Hippocampal formation (tissue), 2 donors: ENCODE measurements at regions not wholly inside any gene's neighbourhood (a gene's known extent, or its start where the extent isn't known, plus 50 kb on each side); places are given as distances from the start of the nearest gene placed in this dataset.
A peak's percentile ranks its signal among the peaks of the same experiment; 100 is the strongest.
"Not testable (repeated sequence)": the region's sequence is repeated elsewhere in the genome, so short reads cannot be mapped to it uniquely, and the experiment has no call there.

ENCODE experiments used
- DNase-seq, 2 donors: peaks; one replicate each; lab custom pipeline; 2025; lab: John Stamatoyannopoulos, UW

DNA sequence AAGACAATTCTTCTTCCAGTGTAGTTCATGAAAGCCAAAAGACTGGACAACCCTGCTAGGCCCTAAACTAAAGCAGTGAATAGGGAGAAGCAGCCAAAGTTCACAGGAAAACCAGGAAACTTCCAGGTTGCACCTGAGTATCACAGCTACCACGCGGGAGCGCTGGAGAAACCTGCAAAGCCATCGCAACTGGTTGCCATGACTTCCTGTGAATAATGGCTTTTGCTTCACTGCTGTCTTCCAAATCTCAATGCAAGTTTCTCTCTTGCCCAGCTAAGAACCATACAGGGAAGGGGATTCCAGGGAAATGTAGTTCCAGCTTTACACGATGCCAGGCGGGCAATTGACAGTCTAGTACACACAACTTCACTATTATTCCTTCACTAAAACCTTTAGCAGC, 114.1 kb downstream of the GXYLT1 start:
- no peak for DNase-seq

DNA sequence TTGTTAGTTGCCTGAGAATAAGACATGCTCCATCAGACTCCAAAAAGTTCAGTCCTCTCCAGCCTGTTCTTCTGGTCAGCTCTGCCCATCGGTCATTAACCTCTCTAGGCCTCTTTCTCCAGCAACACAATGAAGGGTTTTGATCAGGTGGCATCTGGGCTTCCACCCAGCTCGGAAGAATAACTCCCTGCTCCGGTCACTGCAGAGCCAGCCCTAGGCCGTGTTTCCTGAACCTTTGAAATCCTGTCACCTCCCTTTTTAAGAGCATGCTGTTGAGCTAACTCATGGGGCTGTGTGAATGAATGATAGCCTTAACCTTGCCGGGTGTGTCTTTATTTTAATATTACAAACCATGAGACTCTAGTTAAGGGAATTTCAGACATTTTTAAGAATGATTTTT, 117.1 kb downstream of the GXYLT1 start:
- no peak for DNase-seq

DNA sequence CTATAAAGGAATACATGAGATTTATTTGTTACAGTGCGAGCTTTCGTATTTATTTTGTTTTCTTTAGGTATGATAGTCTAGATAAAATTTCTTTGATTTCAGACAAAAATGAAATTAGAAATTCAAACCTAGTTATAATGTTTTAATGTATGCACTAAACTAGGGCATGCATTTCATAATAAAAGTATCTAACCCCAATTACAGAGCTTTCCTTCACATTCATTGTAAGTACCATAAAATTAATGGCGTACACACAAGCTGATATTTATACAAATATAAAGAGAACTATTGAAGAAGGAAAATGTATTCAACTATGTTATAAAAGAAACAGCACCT, 120.2 kb downstream of the GXYLT1 start:
- no peak for DNase-seq

DNA sequence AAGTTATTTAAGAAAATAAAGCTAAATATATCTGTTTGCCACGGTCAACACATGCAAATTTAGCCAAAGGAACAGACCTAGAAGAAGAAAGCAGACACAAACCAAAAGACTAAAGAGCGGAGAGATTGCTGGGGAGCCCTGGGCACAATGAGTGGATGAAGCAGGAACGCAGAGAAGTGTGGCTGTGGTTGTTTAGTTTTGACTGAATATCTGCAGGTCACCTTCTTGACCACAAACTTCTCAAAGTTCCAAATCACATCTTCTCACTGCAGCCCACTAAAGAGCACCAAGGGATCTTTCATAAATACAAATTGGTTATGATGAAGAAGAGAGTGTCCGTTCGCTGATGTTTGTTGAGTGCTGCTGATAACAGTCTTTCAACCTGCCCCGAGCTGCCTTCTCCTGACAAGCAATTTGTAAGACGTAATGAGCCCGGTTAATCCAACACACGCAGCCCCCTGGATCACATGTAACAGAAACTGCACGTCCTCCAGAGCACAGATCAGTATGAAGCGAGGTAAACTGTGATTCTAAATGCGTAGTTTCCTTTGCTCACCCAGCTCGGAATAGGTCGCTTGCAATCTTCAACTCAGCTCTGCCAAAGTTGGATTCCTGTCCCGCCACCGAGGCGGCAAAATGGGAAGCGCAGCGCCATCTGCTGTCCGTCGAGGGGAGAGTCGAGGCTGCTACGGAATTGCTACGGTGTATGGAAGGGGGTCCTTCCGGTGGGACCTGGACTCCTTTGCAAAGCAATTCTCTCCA, 120.8 kb downstream of the GXYLT1 start:
- DNase-seq = peak; percentile 63 to 72

DNA sequence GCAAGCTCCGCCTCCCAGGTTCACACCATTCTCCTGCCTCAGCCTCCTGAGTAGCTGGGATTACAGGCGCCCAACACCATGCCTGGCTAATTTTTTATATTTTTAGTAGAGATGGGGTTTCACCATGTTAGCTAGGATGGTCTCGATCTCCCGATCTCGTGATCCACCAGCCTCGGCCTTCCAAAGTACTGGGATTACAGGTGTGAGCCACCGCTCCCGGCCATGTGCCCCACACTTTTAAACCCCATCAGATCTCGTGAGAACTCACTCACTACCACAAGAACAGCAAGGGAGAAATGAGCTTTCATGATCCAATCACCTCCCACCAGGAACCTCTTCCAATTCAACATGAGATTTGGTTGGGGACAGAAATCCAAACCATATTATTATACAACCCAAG, 122.7 kb downstream of the GXYLT1 start:
- DNase-seq = not testable (repeated sequence)

DNA sequence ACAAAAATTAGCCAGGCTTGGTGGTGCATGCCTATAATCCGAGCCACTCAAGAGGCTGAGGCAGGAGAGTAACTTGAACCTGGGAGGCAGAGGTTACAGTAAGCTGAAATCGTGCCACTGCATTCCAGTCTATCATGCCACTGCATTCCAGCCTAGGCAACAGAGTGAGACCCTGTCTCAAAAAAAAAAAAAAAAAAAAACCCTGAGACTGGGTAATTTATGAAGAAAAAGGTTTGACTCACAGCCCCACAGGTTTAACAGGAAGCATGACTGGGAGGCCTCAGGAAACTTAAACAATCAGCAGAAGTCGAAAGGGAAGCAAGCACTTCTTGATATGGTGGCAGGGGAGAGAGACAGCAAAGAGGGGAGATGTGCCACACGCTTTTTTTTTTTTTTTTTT, 123.2 kb downstream of the GXYLT1 start:
- DNase-seq = no peak

DNA sequence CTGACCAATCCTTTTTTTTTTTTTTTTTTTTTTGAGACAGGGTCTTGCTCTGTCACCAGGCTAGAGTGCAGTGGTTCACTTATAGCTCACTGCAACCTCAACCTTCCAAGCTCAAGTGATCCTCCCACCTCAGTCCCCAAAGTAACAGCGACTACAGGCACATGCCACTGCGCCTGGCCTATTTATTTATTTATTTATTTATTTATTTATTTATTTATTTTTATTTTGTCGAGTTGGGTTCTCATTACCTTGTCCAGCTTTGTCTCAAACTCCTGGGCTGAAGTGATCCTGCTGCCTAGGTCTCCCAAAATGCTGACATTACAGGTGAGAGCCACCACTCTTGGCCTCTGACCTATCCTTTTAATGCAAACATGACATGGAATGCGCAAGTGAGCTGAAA, 124.4 kb downstream of the GXYLT1 start:
- no peak for DNase-seq

DNA sequence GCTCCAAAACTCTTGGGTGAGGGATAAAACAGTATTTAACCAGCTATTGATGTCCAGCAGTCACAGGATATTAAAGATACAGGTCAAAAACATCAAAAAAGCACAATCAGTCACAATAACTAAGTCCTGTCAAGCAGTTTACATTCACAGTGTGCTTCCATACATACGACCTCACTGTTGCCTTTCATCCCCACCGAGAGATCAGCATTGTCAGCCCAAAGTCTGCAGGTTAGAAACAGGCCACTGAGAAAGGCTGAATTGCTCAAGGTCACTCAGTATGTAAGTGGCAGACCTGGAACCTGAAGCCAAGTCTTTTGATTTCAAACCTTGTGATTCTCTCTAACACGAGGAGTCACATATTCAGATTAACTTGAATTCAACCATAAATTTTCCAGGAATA, 124.9 kb downstream of the GXYLT1 start:
- DNase-seq = no peak

DNA sequence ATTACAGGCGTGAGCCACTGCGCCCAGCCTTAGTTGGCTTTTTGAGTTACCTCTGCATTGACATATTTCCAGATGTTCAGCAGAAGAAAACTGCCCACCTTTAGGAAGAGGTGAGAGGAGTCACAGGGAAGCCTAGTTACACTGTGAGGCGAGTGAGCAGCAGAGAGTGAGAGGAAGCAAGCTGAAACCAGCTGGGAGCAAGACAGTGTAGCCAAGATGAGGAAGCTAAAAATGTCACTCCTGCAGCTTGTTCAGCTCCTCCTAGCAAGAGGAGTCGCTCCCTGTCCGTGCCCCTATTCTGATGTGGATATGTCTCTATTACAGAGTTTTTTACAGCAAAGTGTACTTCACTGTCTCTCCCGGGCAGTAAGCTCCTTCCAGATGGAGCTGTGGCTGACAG, 127.6 kb downstream of the GXYLT1 start:
- no peak for DNase-seq

DNA sequence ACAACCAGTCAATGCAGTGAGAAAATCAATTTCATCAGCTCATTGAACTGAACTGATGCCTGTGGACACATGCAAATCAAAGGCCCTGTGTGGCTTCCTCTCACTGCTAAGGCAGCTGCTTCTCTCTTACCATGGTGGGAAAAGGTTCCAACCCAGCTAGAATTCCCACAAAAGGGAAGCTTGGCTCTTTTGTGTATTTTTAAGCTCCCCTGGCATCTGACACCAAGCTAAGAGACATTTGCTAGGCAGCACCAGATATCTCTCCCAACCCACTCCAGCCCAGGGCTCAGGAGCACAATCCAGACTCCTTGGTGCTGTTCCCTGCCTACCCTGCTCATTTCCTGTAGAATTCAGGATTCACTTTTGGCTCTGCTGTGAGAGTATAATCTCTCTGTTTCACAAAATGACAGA, 129.6 kb downstream of the GXYLT1 start:
- DNase-seq = no peak

DNA sequence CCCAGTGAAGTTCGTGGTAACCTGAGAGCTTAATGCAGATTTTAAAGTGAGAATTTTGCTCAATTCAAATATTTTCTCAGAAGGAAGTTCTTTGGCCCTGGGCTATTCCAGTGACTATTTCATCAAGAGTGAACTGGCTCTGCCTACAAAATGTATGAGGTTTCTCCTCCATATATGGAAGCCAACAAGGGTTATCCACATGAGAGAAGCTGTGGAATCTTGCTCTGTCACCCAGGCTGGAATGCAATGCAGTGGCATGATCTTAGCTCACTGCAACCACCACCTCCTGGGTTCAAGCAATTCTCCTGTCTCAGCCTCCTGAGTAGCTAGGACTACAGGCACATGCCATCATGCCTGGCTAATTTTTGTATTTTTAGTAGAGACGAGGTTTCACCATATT, 132.2 kb downstream of the GXYLT1 start:
- DNase-seq = not testable (repeated sequence)

DNA sequence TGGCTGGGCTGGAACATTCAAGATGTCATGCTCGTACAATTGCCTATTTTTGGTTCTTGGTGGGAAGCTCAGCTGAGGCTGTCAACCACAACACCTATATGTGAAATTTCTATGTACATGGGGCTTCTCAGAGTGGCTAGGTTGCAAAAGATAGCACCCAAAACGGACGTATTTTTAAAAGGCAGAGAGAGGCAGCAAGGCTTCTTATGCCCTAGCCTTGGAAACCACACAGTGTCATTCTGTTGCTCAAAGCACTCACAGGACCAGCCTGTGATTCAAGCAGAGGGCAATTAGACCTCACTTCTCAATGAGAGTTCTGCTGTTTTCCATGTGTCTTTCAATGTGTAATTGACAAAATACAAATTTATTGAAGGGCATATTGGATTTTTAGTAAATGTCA, 134.0 kb downstream of the GXYLT1 start:
- DNase-seq = no peak

DNA sequence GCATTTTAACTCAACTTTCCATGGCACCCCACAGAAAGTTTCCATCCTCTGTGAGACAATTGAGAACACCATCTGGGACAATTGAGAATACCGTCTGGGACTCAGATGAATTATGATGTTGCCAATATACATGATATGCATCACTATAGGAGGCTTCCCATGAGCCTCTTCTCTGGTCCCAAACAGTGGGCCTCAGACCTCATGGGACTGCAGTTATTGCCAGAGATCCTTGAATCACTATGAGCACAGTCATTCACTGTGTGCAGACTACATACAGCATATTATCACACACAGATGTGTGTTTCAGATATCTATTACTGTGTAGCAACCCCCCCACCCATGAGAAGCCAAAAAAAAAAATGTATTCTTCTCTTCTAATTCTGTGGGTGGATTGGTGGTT, 134.4 kb downstream of the GXYLT1 start:
- no peak for DNase-seq

DNA sequence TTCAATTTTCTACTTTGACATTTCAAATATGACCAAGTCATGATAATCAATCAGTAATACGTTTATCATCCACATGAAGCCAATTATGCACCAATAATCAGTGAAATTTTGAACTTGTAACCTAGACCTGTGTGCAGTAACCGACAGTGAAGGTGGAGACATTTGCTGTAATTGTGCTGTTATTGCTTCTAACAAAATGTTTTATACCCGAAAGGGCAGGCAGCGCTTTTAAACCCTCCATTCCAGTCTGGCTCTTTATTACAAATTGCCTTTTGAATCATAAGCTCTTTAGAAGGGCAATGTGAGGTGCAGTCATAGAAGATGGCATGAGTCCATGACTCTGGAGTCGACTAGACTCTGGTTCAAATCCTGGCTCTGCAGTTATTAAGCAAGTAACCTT, 135.7 kb downstream of the GXYLT1 start:
- DNase-seq = no peak

DNA sequence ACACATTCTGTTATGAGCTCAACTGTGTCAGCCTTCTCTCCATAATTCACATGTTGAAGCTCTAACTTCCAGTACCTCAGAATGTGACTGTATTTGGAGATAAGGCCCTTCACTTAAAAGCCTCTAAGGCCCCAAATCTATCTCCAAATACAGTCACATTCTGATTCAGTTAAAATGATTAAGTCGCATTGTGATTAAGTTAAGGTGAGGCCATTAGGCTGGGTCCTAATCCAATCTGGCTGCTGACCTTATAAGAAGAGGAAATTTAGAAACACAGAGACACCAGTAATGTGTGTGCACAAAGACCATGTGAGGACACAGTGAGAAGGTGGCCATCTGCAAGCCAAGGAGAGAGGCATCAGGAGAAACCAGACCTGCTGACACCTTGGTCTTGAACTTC, 141.6 kb downstream of the GXYLT1 start:
- no peak for DNase-seq

DNA sequence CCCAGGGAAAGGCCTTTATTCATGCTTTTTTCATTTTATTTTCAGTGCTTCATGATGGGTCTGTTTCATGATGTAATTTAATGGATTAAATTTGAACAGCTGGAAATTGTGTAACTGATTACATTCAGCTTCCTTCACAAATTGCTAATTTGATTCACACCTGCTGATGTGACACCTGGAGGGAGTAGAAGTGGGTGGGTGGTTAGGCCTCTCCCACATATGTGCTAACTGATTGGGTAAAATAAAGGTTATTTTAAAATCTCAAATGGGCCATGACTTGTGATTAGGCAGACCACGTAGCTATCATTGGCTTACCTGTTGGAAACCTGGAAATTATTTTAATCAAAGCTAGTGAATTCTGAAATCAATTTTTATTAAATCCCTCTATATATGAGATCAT, 142.1 kb downstream of the GXYLT1 start:
- no peak for DNase-seq

DNA sequence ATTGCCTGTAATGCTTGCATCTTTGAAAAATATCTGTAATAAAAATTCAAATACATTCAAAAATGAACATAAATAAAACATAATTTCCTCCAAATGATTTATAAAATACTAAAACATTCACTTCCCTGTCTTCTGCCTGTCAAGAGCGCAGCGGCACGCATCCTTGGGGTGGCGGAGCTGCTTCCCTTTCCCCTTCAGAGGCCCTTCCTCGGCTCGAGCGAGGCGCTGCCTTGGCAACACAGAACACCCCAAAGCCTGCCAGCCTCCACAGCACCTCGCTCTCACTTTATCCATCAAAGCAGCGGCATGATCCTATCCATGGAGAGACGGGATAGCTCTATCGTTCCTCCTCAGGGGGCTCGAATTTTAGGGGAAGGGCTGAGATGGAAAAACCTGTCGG, 146.2 kb downstream of the GXYLT1 start:
- DNase-seq = no peak

DNA sequence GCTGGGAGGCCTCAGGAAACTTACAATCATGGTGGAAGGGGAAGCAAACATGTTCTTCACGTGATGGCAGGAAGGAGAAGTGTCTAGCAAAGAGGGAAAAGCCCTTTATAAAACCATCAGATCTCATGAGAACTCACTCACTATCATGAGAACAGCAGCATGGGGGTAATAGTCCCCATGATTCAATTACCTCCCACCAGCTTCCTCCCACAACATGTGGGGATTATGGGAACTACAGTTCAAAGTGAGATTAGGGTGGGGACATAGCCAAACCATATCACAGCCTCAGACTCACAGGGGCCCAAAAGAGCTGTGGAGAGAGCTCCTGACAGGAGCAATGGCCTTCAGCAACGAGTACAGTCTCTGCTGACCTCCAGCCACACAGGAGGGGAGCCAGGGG, 151.4 kb downstream of the GXYLT1 start:
- DNase-seq = no peak

DNA sequence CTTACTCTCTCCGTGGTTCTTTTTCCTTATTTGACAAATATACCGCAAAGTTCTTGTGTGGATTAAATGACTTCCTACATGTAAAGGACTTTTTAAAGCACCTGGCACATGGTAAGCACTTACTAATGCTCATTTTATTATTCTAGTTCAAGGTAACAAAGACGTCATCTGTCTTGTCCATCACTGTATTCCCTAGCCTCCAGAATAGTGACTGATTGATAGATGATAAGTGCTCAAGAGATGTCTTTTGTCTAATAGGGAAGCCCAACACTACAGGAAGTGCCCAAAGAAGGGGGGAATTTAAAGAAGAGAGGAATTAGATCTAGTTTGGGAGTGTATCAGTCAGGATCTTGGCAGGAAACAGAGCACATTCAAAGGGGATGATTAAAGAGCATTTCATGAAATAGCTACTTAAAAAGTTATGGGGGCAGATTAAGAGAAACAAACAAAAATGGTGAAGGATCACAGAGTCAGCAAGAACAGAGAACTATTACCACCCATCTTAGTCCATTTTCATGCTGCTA, 151.9 kb downstream of the GXYLT1 start:
- no peak for DNase-seq

DNA sequence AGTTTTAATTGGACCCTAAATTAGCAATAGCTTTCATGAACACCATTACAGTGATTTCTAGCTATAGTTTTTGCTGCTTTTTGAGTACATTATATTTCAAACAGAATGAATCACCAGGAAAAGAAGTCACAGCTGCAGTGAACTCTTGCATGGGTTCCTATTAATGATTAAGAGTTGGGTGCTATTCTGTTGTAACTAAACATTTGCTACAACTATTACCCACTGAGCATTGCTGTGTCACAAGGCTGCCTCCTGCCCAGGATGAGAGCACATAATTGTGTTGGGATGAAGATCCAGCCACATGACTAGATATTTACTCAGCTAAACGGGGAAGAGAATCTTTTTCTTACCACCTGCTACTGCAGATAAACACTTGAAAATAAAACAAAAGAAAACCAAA, 152.7 kb downstream of the GXYLT1 start:
- DNase-seq = no peak

DNA sequence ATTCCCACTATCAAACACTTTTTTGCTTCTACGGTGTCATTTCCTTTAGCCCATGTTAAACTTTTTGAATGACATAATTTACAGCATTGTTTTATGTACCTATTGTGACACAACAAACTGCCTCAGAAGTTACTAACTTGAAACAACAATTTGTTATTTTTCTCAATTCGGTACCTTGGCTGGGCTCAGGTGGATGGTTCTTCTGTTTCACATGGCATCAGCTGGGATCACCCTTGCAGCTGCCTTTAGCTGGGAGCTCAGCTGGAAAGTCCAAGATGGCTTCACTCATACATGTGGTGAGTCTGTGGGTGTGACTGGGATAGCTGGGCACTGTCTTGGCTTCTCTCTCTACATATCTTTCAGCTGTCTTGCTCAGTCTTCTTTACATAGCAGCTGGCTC, 156.0 kb downstream of the GXYLT1 start:
- DNase-seq = no peak

DNA sequence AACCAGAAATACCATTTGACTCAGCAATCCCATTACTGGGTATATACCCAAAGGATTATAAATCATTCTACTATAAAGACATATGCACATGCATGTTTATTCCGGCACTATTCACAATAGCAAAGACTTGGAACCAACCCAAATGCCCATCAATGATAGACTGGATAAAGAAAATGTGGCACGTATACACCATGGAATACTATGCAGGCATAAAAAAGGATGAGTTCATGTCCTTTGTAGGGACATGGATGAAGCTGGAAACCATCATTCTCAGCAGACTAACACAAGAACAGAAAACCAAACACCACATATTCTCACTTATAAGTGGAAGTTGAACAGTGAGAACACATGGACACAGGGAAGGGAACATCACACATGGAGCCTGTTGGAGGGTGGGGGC, 158.2 kb downstream of the GXYLT1 start:
- DNase-seq = not testable (repeated sequence)

DNA sequence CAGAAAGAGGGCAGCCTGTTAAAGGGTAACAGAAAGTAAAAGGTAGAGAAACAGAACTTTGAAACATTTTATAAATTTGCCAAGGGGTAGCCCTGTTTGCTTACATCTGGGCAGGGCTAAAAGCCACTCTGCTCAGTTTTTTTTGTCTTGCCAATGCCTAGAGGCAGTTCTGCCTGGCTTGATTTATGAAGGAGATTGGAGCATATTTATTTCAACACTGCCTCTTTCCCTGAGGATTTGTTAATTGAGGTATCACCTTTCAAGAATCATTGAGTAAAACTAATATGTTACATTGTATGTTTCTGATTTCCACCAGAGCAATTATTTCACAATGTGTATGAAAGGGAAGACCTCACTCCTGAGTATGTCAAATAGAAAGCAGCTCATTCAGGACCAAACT, 160.8 kb downstream of the GXYLT1 start:
- no peak for DNase-seq

DNA sequence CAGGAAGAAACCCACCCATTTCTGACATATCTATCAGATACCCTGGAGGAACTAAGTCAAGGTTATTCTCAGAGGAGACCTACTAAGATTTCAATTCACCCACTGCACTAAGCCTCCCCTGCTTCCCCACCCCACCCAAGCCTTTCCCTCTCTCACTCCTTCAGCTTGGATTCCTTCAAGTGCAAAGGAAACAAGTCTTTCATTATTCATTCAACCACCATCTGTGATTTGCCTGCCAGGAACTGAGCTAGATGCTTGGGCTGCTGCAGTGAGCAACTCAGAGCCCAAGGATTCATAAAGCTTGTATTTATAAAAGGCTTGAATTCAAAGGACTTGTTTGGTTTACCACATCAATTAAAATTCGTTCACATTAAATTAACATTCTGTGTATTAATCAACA, 161.3 kb downstream of the GXYLT1 start:
- DNase-seq = no peak
